K562 (cell line): ENCODE measurements at regions not wholly inside any gene's neighbourhood (a gene's known extent, or its start where the extent isn't known, plus 50 kb on each side); places are given as distances from the start of the nearest gene placed in this dataset.

ENCODE experiments used
- ATAC-seq: fragments of 200-7000 bp; cut with Tn5 transposase; 3 replicates; pipeline ENCODE4 v1.9.1; 2020; ENCODE audit warnings: moderate library complexity
- BruUV-seq: library from RNA; stranded (reverse); fragments of 400-500 nt; replicated peaks from 2 replicates; lab custom pipeline; 2021; lab: Mats Ljungman, UMichigan
- CTCF ChIA-PET: fragments of 300-600 bp; formaldehyde crosslinking; extraction: SDS; loops from one replicate; lab custom pipeline; 2021; ENCODE audit warnings: low intra/inter-chr PET ratio; lab: Yijun Ruan, JAX
- POLR2A ChIA-PET: fragments of 300-600, 350-650 bp; sonication (Branson Sonifier 250); formaldehyde crosslinking; extraction: SDS; loops from one replicate; lab custom pipeline; 2021; ENCODE audit warnings: antibody characterized with exemption, inconsistent platforms; lab: Yijun Ruan, JAX
- DNase-seq, 4 experiments: peaks; one replicate each; pipeline versions ENCODE4 v3.0.0 to v3.0.0-alpha.2; 2011 to 2018; ENCODE audit warnings: low spot score in 3 of 4, mixed read lengths in 3 of 4; ENCODE audit errors: extremely low read depth in 1 of 4
- FAIRE-seq: peaks from 2 replicates; lab custom pipeline; 2011; peaks lifted over from hg19 to GRCh38; lab: Jason Lieb, UNC
- H2AFZ ChIP-seq: 2 replicates; pipeline ENCODE4 v1.6.0; 2011; ENCODE audit warnings: low read depth, low read length, control low read depth, inconsistent platforms
- H3K27ac ChIP-seq: fragments of 200-600 bp; 3 replicates; pipeline ENCODE4 v1.8.0; 2011; ENCODE audit warnings: low read depth, mild to moderate bottlenecking, control low read depth, inconsistent platforms, low read length, moderate library complexity, mixed read lengths; ENCODE audit errors: extremely low read depth
- H3K27me3 ChIP-seq, 2 experiments: fragments of 300-600 bp in 1 of 2; 2 replicates in 1 of 2; 3 replicates in 1 of 2; pipeline versions ENCODE4 v1.6.0 to v1.8.0; 2011; ENCODE audit warnings: inconsistent platforms in 2 of 2, low read length in 2 of 2, mild to moderate bottlenecking in 1 of 2, mixed read lengths in 1 of 2, moderate library complexity in 1 of 2; ENCODE audit not compliant: control insufficient read depth in 2 of 2, insufficient read depth in 2 of 2
- H3K36me3 ChIP-seq: fragments of 300-600 bp; 3 replicates; pipeline ENCODE4 v1.8.0; 2011; ENCODE audit warnings: mild to moderate bottlenecking, low read length, inconsistent platforms; ENCODE audit not compliant: control insufficient read depth, insufficient read depth
- H3K4me1 ChIP-seq, 2 experiments: fragments of 200-600 bp in 1 of 2; replicated peaks in 1 of 2; 2 replicates in 1 of 2; 3 replicates in 1 of 2; pipeline versions ENCODE4 v1.5.1 to v1.8.0; 2011; ENCODE audit warnings: inconsistent platforms in 2 of 2, low read length in 2 of 2, mild to moderate bottlenecking in 1 of 2, mixed read lengths in 1 of 2, moderate library complexity in 1 of 2; ENCODE audit not compliant: control insufficient read depth in 2 of 2, insufficient read depth in 2 of 2
- H3K4me2 ChIP-seq: 2 replicates; pipeline ENCODE4 v1.6.1; 2011; ENCODE audit warnings: low read length, control low read depth, inconsistent platforms, mixed read lengths; ENCODE audit not compliant: insufficient read depth
- H3K4me3 ChIP-seq: fragments of 200-600 bp; sonication (generic), shearing (Covaris generic); 2 replicates; pipeline ENCODE4 v1.5.1; 2016; ENCODE audit warnings: control low read depth, inconsistent platforms
- H3K79me2 ChIP-seq: fragments of 200-600 bp; 3 replicates; pipeline ENCODE4 v1.8.0; 2011; ENCODE audit warnings: low read length, inconsistent platforms; ENCODE audit not compliant: control insufficient read depth, insufficient read depth
- H3K9ac ChIP-seq, 2 experiments: 2 replicates each; pipeline versions ENCODE4 v1.6.0 to v1.6.1; 2011; ENCODE audit warnings: low read depth in 2 of 2, low read length in 2 of 2, control low read depth in 1 of 2, inconsistent platforms in 1 of 2, mild to moderate bottlenecking in 1 of 2, mixed read lengths in 1 of 2; ENCODE audit not compliant: insufficient read depth in 1 of 2
- H3K9me1 ChIP-seq: one replicate; pipeline ENCODE4 v1.6.0; 2011; ENCODE audit warnings: inconsistent platforms, mild to moderate bottlenecking, low read length, moderate library complexity; ENCODE audit not compliant: control insufficient read depth, insufficient read depth
- H3K9me3 ChIP-seq: replicated peaks from 2 replicates; pipeline ENCODE4 v1.5.1; 2011; ENCODE audit warnings: low read depth, low read length, inconsistent platforms; ENCODE audit not compliant: control insufficient read depth, insufficient read depth
- H4K20me1 ChIP-seq: replicated peaks from 2 replicates; pipeline ENCODE4 v1.6.1; 2011; ENCODE audit warnings: low read length, inconsistent platforms, mixed read lengths; ENCODE audit not compliant: control insufficient read depth, insufficient read depth
- ARID2 ChIP-seq: fragments of 450-650 bp; IDR thresholded peaks from 2 replicates; pipeline ENCODE4 v1.6.1; 2017; ENCODE audit warnings: antibody characterized with exemption, mild to moderate bottlenecking
- ATF3 ChIP-seq, 2 experiments: fragments of 450-650 bp in 1 of 2; sonication (generic) in 1 of 2; formaldehyde crosslinking in 1 of 2; IDR thresholded peaks in 1 of 2; conservative IDR thresholded peaks in 1 of 2; 2 replicates each; pipeline versions ENCODE4 v1.6.1 to v1.8.1; 2016 to 2023; ENCODE audit warnings: mild to moderate bottlenecking in 2 of 2, moderate library complexity in 2 of 2, inconsistent platforms in 1 of 2, missing genetic modification reagents in 1 of 2
- HNRNPH1 ChIP-seq: fragments of 200-400 bp; formaldehyde crosslinking; optimal IDR thresholded peaks from 2 replicates; pipeline ENCODE3; 2017; ENCODE audit warnings: low read depth, mild to moderate bottlenecking, low read length, moderate library complexity
- KHSRP ChIP-seq: fragments of 450-650 bp; IDR thresholded peaks from 2 replicates; pipeline ENCODE4 v1.6.1; 2017
- NFRKB ChIP-seq: fragments of 450-650 bp; IDR thresholded peaks from 2 replicates; pipeline ENCODE4 v1.6.1; 2016; ENCODE audit warnings: low read depth
- PHF20 ChIP-seq: fragments of 450-650 bp; IDR thresholded peaks from 2 replicates; pipeline ENCODE4 v1.6.1; 2018; ENCODE audit not compliant: partially characterized antibody
- SIRT6 ChIP-seq: IDR thresholded peaks from one replicate; pipeline ENCODE4 v1.6.1; 2012; ENCODE audit warnings: low read depth, mild to moderate bottlenecking, control low read depth, inconsistent platforms, low read length, moderate library complexity
- SMARCE1 ChIP-seq: fragments of 450-650 bp; IDR thresholded peaks from 2 replicates; pipeline ENCODE4 v1.7.1; 2016; ENCODE audit warnings: mild to moderate bottlenecking
- SNRNP70 ChIP-seq: fragments of 200-400 bp; formaldehyde crosslinking; optimal IDR thresholded peaks from 2 replicates; pipeline ENCODE3; 2017; ENCODE audit warnings: low read depth, low read length
- SREBF2 ChIP-seq: sonication (generic); formaldehyde crosslinking; IDR thresholded peaks from 2 replicates; pipeline ENCODE4 v1.4.0; 2020; ENCODE audit warnings: mild to moderate bottlenecking, missing genetic modification reagents
- STAG1 ChIP-seq: sonication (generic); formaldehyde crosslinking; IDR thresholded peaks from 2 replicates; pipeline ENCODE4 v1.5.0; 2020; ENCODE audit warnings: missing genetic modification reagents, borderline replicate concordance
- THRAP3 ChIP-seq: fragments of 450-650 bp; IDR thresholded peaks from 2 replicates; pipeline ENCODE4 v1.6.1; 2016; ENCODE audit warnings: mild to moderate bottlenecking, inconsistent platforms, borderline replicate concordance
- ZKSCAN3 ChIP-seq: fragments of 250-450 bp; sonication (Bioruptor Pico); IDR thresholded peaks from 2 replicates; pipeline ENCODE4 v1.4.0; 2020
- ZNF518B ChIP-seq: fragments of 250-450 bp; sonication (Bioruptor Pico); IDR thresholded peaks from 2 replicates; pipeline ENCODE4 v1.5.0; 2021; ENCODE audit warnings: mild to moderate bottlenecking, moderate library complexity
- ZNF695 ChIP-seq: fragments of 450-650 bp; formaldehyde crosslinking; IDR thresholded peaks from 2 replicates; pipeline ENCODE4 v1.4.0; 2020; ENCODE audit warnings: mild to moderate bottlenecking, moderate library complexity
- ZNF707 ChIP-seq: fragments of 250-450 bp; sonication (Bioruptor Pico); conservative IDR thresholded peaks from 2 replicates; pipeline ENCODE4 v1.8.0; 2022; ENCODE audit warnings: inconsistent platforms, mild to moderate bottlenecking, moderate library complexity
- WGBS: fragments of 100-300 bp; shearing (Covaris generic); methylation state at CpG from one replicate; pipeline ENCODE4 v1.1.6; 2016; ENCODE audit warnings: low coverage, mixed read lengths; ENCODE audit not compliant: insufficient coverage; ENCODE audit errors: missing lambda C conversion rate; 5-methylcytosine and 5-hydroxymethylcytosine counted together
- in situ Hi-C: fragments of 300-500 bp; cut with MboI; formaldehyde crosslinking; loops from 4 replicates; pipeline ENCODE4 v1.15.0; 2018; ENCODE audit warnings: inconsistent platforms, mixed read lengths
- intact Hi-C: fragments of 100-400 bp; cut with micrococcal nuclease; formaldehyde crosslinking; loops from 2 replicates; pipeline ENCODE4 v1.14.2; 2022
- TF ChIP-seq, protein P1 (sequence below): fragments of 450-650 bp; IDR thresholded peaks from 2 replicates; pipeline ENCODE4 v1.6.1; 2016; ENCODE audit warnings: antibody characterized with exemption
- TF ChIP-seq, protein P2 (sequence below): fragments of 250-450 bp; sonication (Bioruptor Pico); IDR thresholded peaks from 2 replicates; pipeline ENCODE4 v1.4.0; 2020; ENCODE audit warnings: mild to moderate bottlenecking

DNA sequence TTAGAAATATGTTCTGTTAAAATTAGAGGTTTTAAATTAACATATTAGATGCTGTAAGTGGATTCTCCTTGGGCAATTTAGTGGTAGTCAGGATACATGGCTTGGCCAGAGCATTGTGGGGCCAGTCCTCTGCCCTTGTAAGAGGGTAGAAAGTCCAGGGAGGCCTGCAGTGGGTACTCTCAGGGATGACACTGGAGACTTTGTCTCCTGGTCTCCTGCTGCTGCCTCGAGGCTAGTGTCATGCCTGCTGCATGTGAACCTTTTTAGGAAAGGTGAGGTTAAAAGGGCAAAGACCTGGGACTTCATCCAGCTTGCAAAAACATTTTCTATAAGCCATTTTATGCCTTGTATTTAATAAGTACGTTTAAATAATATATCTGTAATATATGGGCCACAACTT is 96.8 kb upstream of the PROK2 start:
- Histone ChIP-seq H3K36me3 (no peaks in the 10 kb centered on the region), H3K9me3 (no peaks in the 10 kb centered on the region), H3K4me2 (no peak overlapping the region), H3K4me1 (no peaks in the 10 kb centered on the region), H3K79me2 (no peaks in the 10 kb centered on the region), H3K27me3 (peaks cover 0 to 2% of the 10 kb centered on the region in 2 experiments; a peak in 2 of 5 replicates), H3K9me1 (no peaks in the 10 kb centered on the region), H3K27ac (no peak overlapping the region), H2AFZ (no peak overlapping the region), H3K9ac (no peak overlapping the region), H4K20me1 (no peaks in the 10 kb centered on the region), H3K4me3 (no peak overlapping the region)
- in situ Hi-C loops: no loop called here
- no peak for DNase-seq
- ChIA-PET CTCF (interaction anchor here (0.6 kb wide), 1 partner anchor 979 kb away, joined by 3 read pairs; no protein-coding TSS in a partner anchor), POLR2A (interaction anchor here (1.0 kb wide), 1 partner anchor 11 kb away, joined by 3 read pairs; no protein-coding TSS in a partner anchor)
- ATAC-seq: no peak
- BruUV-seq: no TSS peak
- WGBS: 0% methylated on average over 2 of the region's 2 CpGs
- no peak for FAIRE-seq
- intact Hi-C loops: no loop called here
- no peak for TF ChIP-seq SMARCE1
- no peak for TF ChIP-seq SNRNP70
- no peak for TF ChIP-seq ATF3 (IDR thresholded peaks at IDR 0.05)
- no peak for TF ChIP-seq ATF3 (CRISPR knock-in tag; conservative IDR thresholded peaks at IDR 0.05)
- no peak for TF ChIP-seq ZNF707 (CRISPR knock-in tag)
- no peak for TF ChIP-seq ZNF695 (CRISPR knock-in tag)
- no peak for TF ChIP-seq SIRT6
- TF ChIP-seq PHF20: no peak
- no peak for TF ChIP-seq NFRKB
- TF ChIP-seq ZNF518B (CRISPR knock-in tag): no peak
- TF ChIP-seq, protein P1, sequence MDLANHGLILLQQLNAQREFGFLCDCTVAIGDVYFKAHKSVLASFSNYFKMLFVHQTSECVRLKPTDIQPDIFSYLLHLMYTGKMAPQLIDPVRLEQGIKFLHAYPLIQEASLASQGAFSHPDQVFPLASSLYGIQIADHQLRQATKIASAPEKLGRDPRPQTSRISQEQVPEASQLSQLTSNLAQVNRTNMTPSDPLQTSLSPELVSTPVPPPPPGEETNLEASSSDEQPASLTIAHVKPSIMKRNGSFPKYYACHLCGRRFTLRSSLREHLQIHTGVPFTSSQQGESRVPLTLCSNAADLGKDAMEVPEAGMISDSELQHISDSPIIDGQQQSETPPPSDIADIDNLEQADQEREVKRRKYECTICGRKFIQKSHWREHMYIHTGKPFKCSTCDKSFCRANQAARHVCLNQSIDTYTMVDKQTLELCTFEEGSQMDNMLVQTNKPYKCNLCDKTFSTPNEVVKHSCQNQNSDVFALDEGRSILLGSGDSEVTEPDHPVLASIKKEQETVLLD: no peak
- no peak for TF ChIP-seq ARID2
- TF ChIP-seq SREBF2 (CRISPR knock-in tag): no peak
- no peak for TF ChIP-seq KHSRP
- TF ChIP-seq THRAP3: no peak
- TF ChIP-seq ZKSCAN3 (CRISPR knock-in tag): no peak
- TF ChIP-seq, protein P2, sequence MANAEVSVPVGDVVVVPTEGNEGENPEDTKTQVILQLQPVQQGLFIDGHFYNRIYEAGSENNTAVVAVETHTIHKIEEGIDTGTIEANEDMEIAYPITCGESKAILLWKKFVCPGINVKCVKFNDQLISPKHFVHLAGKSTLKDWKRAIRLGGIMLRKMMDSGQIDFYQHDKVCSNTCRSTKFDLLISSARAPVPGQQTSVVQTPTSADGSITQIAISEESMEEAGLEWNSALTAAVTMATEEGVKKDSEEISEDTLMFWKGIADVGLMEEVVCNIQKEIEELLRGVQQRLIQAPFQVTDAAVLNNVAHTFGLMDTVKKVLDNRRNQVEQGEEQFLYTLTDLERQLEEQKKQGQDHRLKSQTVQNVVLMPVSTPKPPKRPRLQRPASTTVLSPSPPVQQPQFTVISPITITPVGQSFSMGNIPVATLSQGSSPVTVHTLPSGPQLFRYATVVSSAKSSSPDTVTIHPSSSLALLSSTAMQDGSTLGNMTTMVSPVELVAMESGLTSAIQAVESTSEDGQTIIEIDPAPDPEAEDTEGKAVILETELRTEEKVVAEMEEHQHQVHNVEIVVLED (CRISPR knock-in tag): no peak
- TF ChIP-seq HNRNPH1: no peak
- no peak for TF ChIP-seq STAG1 (CRISPR knock-in tag)
